HCT116 (cell line): ENCODE measurements at regions not wholly inside any gene's neighbourhood (a gene's known extent, or its start where the extent isn't known, plus 50 kb on each side); places are given as distances from the start of the nearest gene placed in this dataset.

ENCODE experiments used
- ATAC-seq: fragments of 200-7000 bp; cut with Tn5 transposase; 2 replicates; pipeline ENCODE4 v1.9.1; 2020; ENCODE audit warnings: mild to moderate bottlenecking, moderate library complexity
- BruUV-seq: library from RNA; stranded (reverse); fragments of 400-500 nt; replicated peaks from 2 replicates; lab custom pipeline; 2021; lab: Mats Ljungman, UMichigan
- CTCF ChIA-PET: fragments of 300-600 bp; sonication (Branson Sonifier 250); formaldehyde crosslinking; loops from one replicate; lab custom pipeline; 2021; ENCODE audit warnings: antibody characterized with exemption; lab: Charles Lee
- POLR2A ChIA-PET: fragments of 300-600, 350-600 bp; sonication (Branson Sonifier 250); formaldehyde crosslinking; loops from one replicate; lab custom pipeline; 2021; ENCODE audit warnings: antibody characterized with exemption; lab: Charles Lee
- RAD21 ChIA-PET, 2 experiments: fragments of 300-600 bp; sonication (Branson Sonifier 250); formaldehyde crosslinking; loops; one replicate each; lab custom pipeline; 2023; ENCODE audit warnings: low total read pairs in 2 of 2; ENCODE audit not compliant: uncharacterized antibody in 2 of 2, unreplicated experiment in 2 of 2, low non-redundant PET in 1 of 2; lab: Charles Lee
- DNase-seq: peaks from one replicate; pipeline ENCODE4 v3.0.0-alpha.2; 2010; ENCODE audit warnings: low read depth, low spot score
- H2AFZ ChIP-seq: fragments of 200-600 bp; shearing (Covaris generic), sonication (generic); 2 replicates; pipeline ENCODE4 v1.6.1; 2017; ENCODE audit warnings: low read depth, mixed run types, mixed read lengths, antibody characterized with exemption, low read length; ENCODE audit not compliant: poor library complexity, severe bottlenecking
- H3K27ac ChIP-seq: 2 replicates; pipeline ENCODE4 v1.5.1; 2012; ENCODE audit warnings: low read depth, low read length
- H3K27me3 ChIP-seq: fragments of 200-600 bp; sonication (generic); 2 replicates; pipeline ENCODE4 v1.6.1; 2016; ENCODE audit warnings: mixed run types, low read length, mixed read lengths; ENCODE audit not compliant: insufficient read depth
- H3K36me3 ChIP-seq, 2 experiments: fragments of 200-500 bp in 1 of 2; fragments of 200-600 bp in 1 of 2; sonication (Bioruptor generic) in 1 of 2; sonication (generic) in 1 of 2; 2 replicates each; pipeline versions ENCODE4 v1.5.1 to v1.6.1; 2014 to 2016; ENCODE audit warnings: low read length in 2 of 2, inconsistent platforms in 1 of 2, mixed read lengths in 1 of 2, mixed run types in 1 of 2; ENCODE audit not compliant: insufficient read depth in 2 of 2, control insufficient read depth in 1 of 2
- H3K4me1 ChIP-seq, 2 experiments: fragments of 200-600 bp in 1 of 2; sonication (generic) in 1 of 2; 2 replicates each; pipeline versions ENCODE4 v1.5.1 to v1.6.1; 2012 to 2017; ENCODE audit warnings: low read length in 2 of 2, inconsistent platforms in 1 of 2, mild to moderate bottlenecking in 1 of 2, mixed read lengths in 1 of 2, mixed run types in 1 of 2, moderate library complexity in 1 of 2; ENCODE audit not compliant: insufficient read depth in 2 of 2, control insufficient read depth in 1 of 2
- H3K4me2 ChIP-seq: fragments of 200-600 bp; sonication (generic); 2 replicates; pipeline ENCODE4 v1.6.1; 2017; ENCODE audit warnings: mixed run types, low read length, mixed read lengths
- H3K4me3 ChIP-seq, 2 experiments: fragments of 200-600 bp in 1 of 2; sonication (generic) in 1 of 2; replicated peaks in 1 of 2; 2 replicates each; pipeline ENCODE4 v1.5.1; 2011 to 2016; ENCODE audit warnings: low read length in 2 of 2, control low read depth in 1 of 2, low read depth in 1 of 2, mild to moderate bottlenecking in 1 of 2, mixed read lengths in 1 of 2, mixed run types in 1 of 2
- H3K79me2 ChIP-seq: fragments of 200-600 bp; sonication (generic); 2 replicates; pipeline ENCODE4 v1.6.1; 2017; ENCODE audit warnings: mild to moderate bottlenecking, mixed run types, low read length, moderate library complexity, mixed read lengths; ENCODE audit not compliant: insufficient read depth
- H3K9ac ChIP-seq: fragments of 200-600 bp; sonication (generic); 2 replicates; pipeline ENCODE4 v1.6.1; 2016; ENCODE audit warnings: low read length, mixed read lengths
- H3K9me2 ChIP-seq: fragments of 200-600 bp; sonication (generic), shearing (Covaris generic); 2 replicates; pipeline ENCODE4 v1.6.1; 2017; ENCODE audit warnings: mixed run types, mild to moderate bottlenecking, moderate library complexity; ENCODE audit not compliant: insufficient read depth
- H3K9me3 ChIP-seq, 2 experiments: fragments of 200-500 bp in 1 of 2; fragments of 200-600 bp in 1 of 2; sonication (Bioruptor generic) in 1 of 2; sonication (generic) in 1 of 2; 2 replicates each; pipeline ENCODE4 v1.6.1; 2014 to 2017; ENCODE audit warnings: low read length in 2 of 2, mixed read lengths in 2 of 2, inconsistent platforms in 1 of 2, low read depth in 1 of 2, mild to moderate bottlenecking in 1 of 2, mixed run types in 1 of 2, moderate library complexity in 1 of 2; ENCODE audit not compliant: control insufficient read depth in 1 of 2, insufficient read depth in 1 of 2
- H4K20me1 ChIP-seq: fragments of 200-600 bp; sonication (generic), shearing (Covaris generic); 2 replicates; pipeline ENCODE4 v1.6.1; 2017; ENCODE audit warnings: mixed run types, mild to moderate bottlenecking, moderate library complexity; ENCODE audit not compliant: insufficient read depth
- CBX3 ChIP-seq: IDR thresholded peaks from 2 replicates; pipeline ENCODE4 v1.6.1; 2012; ENCODE audit warnings: low read depth
- ELF1 ChIP-seq: IDR thresholded peaks from 2 replicates; pipeline ENCODE4 v1.6.1; 2012; ENCODE audit warnings: low read depth, borderline replicate concordance
- EZH2phosphoT487 ChIP-seq: fragments of 200-600 bp; IDR thresholded peaks from 2 replicates; pipeline ENCODE4 v1.6.1; 2018; ENCODE audit warnings: antibody characterized with exemption, borderline replicate concordance
- FOSL1 ChIP-seq: IDR thresholded peaks from 2 replicates; pipeline ENCODE4 v1.6.1; 2012; ENCODE audit warnings: low read depth
- JUND ChIP-seq: IDR thresholded peaks from 2 replicates; pipeline ENCODE4 v1.6.1; 2012
- SIN3A ChIP-seq: IDR thresholded peaks from 2 replicates; pipeline ENCODE4 v1.6.1; 2012; ENCODE audit warnings: low read depth
- SP1 ChIP-seq: IDR thresholded peaks from 2 replicates; pipeline ENCODE4 v1.6.1; 2012; ENCODE audit warnings: low read depth
- SRF ChIP-seq: IDR thresholded peaks from 2 replicates; pipeline ENCODE4 v1.6.1; 2012; ENCODE audit warnings: low read depth
- ZNF274 ChIP-seq: fragments of 200-500 bp; sonication (Bioruptor generic); IDR thresholded peaks from 2 replicates; pipeline ENCODE4 v1.6.1; 2014; ENCODE audit warnings: mild to moderate bottlenecking, low read depth, low read length, inconsistent platforms
- intact Hi-C: fragments of 100-400 bp; cut with micrococcal nuclease; formaldehyde crosslinking; loops from 2 replicates; pipeline ENCODE4 v1.10.0; 2022
- TF ChIP-seq, protein P1 (sequence below), 3 experiments: fragments of 200-600 bp in 1 of 3; sonication (generic) in 1 of 3; IDR thresholded peaks in 2 of 3; conservative IDR thresholded peaks in 1 of 3; 2 replicates each; pipeline ENCODE4 v1.5.1; 2012 to 2017; ENCODE audit warnings: low read depth in 2 of 3, low read length in 2 of 3, antibody characterized with exemption in 1 of 3, borderline replicate concordance in 1 of 3, control low read depth in 1 of 3, mild to moderate bottlenecking in 1 of 3, mixed read lengths in 1 of 3, mixed run types in 1 of 3, moderate library complexity in 1 of 3; ENCODE audit not compliant: insufficient read depth in 1 of 3
- TF ChIP-seq, protein P2 (sequence below): IDR thresholded peaks from 2 replicates; pipeline ENCODE4 v1.6.1; 2012; ENCODE audit warnings: low read depth

DNA sequence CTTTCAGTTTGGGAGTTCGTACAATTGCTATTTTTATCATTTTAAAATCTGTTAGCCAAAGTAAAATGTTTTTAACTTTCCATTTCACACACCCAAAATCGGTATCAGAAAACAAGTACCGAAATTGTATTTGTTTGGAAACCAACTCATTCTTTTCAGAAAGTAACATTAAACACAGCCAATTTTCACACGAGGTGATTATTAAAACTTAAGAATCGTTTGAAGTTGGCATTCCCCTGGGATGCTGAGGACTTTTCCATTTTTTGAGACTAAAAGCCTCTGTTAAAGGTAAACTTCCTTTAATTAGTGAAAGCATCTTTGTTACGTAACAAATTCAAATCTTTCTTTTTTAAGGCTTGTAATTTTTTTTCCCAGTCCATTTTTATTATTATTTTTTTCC, 623.0 kb downstream of the VRK1 start:
- TF ChIP-seq EZH2phosphoT487 (no peak), ZNF274 (no peak), CBX3 (no peak), ELF1 (no peak), SRF (no peak), JUND (no peak), FOSL1 (no peak), SIN3A (no peak), SP1 (no peak)
- TF ChIP-seq, protein P1, sequence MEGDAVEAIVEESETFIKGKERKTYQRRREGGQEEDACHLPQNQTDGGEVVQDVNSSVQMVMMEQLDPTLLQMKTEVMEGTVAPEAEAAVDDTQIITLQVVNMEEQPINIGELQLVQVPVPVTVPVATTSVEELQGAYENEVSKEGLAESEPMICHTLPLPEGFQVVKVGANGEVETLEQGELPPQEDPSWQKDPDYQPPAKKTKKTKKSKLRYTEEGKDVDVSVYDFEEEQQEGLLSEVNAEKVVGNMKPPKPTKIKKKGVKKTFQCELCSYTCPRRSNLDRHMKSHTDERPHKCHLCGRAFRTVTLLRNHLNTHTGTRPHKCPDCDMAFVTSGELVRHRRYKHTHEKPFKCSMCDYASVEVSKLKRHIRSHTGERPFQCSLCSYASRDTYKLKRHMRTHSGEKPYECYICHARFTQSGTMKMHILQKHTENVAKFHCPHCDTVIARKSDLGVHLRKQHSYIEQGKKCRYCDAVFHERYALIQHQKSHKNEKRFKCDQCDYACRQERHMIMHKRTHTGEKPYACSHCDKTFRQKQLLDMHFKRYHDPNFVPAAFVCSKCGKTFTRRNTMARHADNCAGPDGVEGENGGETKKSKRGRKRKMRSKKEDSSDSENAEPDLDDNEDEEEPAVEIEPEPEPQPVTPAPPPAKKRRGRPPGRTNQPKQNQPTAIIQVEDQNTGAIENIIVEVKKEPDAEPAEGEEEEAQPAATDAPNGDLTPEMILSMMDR (IDR thresholded peaks at IDR 0.05 in 2 of 3, conservative IDR thresholded peaks at IDR 0.05 in 1 of 3; ENCODE audit: borderline replicate concordance in 1 of 3, insufficient read depth in 1 of 3, low read depth in 2 of 3, low read length in 2 of 3) = no peak
- TF ChIP-seq, protein P2, sequence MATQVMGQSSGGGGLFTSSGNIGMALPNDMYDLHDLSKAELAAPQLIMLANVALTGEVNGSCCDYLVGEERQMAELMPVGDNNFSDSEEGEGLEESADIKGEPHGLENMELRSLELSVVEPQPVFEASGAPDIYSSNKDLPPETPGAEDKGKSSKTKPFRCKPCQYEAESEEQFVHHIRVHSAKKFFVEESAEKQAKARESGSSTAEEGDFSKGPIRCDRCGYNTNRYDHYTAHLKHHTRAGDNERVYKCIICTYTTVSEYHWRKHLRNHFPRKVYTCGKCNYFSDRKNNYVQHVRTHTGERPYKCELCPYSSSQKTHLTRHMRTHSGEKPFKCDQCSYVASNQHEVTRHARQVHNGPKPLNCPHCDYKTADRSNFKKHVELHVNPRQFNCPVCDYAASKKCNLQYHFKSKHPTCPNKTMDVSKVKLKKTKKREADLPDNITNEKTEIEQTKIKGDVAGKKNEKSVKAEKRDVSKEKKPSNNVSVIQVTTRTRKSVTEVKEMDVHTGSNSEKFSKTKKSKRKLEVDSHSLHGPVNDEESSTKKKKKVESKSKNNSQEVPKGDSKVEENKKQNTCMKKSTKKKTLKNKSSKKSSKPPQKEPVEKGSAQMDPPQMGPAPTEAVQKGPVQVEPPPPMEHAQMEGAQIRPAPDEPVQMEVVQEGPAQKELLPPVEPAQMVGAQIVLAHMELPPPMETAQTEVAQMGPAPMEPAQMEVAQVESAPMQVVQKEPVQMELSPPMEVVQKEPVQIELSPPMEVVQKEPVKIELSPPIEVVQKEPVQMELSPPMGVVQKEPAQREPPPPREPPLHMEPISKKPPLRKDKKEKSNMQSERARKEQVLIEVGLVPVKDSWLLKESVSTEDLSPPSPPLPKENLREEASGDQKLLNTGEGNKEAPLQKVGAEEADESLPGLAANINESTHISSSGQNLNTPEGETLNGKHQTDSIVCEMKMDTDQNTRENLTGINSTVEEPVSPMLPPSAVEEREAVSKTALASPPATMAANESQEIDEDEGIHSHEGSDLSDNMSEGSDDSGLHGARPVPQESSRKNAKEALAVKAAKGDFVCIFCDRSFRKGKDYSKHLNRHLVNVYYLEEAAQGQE = no peak
- Histone ChIP-seq H3K9me3 (no peaks in the 10 kb centered on the region), H3K36me3 (no peaks in the 10 kb centered on the region), H3K9me2 (no peaks in the 10 kb centered on the region), H4K20me1 (no peaks in the 10 kb centered on the region; the same call in 1 of the 2 replicates), H3K9ac (no peak overlapping the region), H3K4me3 (no peak overlapping the region), H3K4me2 (no peak overlapping the region), H3K4me1 (no peaks in the 10 kb centered on the region), H3K27me3 (0 out of 2 replicates have a peak, but pooled peaks cover 7% of the 10 kb centered on the region), H2AFZ (no peak overlapping the region), H3K79me2 (no peaks in the 10 kb centered on the region), H3K27ac (no peak overlapping the region)
- ChIA-PET CTCF (no interaction called here), POLR2A (no interaction called here), RAD21 (no interaction called here)
- BruUV-seq = no TSS peak
- ATAC-seq (no peak), DNase-seq (no peak)
- intact Hi-C loops = no loop called here
